Gastrocnemius medialis (tissue), 4 donors: ENCODE measurements at regions not wholly inside any gene's neighbourhood (a gene's known extent, or its start where the extent isn't known, plus 50 kb on each side); places are given as distances from the start of the nearest gene placed in this dataset.

Experiments
- ATAC-seq, 2 donors: fragments of 150-250 bp; one replicate each; pipeline ENCODE4 v1.9.1; 2016
- DNase-seq, 2 donors: peaks; one replicate each; pipeline ENCODE4 v3.0.0-alpha.2; 2019
- H3K27ac ChIP-seq, 4 donors: fragments of 200-600 bp; sonication (generic); 1 replicate in 1 of 4; 2 replicates in 3 of 4; pipeline ENCODE4 v1.5.1; 2016 to 2018; ENCODE audit warnings: mild to moderate bottlenecking in 2 of 4, moderate library complexity in 1 of 4
- H3K27me3 ChIP-seq, 3 donors: fragments of 200-600 bp; sonication (generic) in 2 of 3; 1 replicate in 1 of 3; 2 replicates in 2 of 3; pipeline versions ENCODE4 v1.5.1 to v1.6.0; 2016 to 2019; ENCODE audit warnings: mild to moderate bottlenecking in 1 of 3, moderate library complexity in 1 of 3
- H3K36me3 ChIP-seq, 2 donors: fragments of 200-600 bp; sonication (generic) in 1 of 2; one replicate each; pipeline ENCODE4 v1.5.1; 2017 to 2018
- H3K4me1 ChIP-seq, 2 donors: fragments of 200-600 bp; sonication (generic) in 1 of 2; one replicate each; pipeline ENCODE4 v1.5.1; 2016 to 2017; ENCODE audit warnings: mild to moderate bottlenecking in 2 of 2
- H3K4me3 ChIP-seq, 4 donors: fragments of 200-600 bp; sonication (generic) in 3 of 4; 1 replicate in 1 of 4; 2 replicates in 3 of 4; pipeline ENCODE4 v1.5.1; 2016 to 2019; ENCODE audit warnings: mild to moderate bottlenecking in 2 of 4
- H3K9me3 ChIP-seq, 3 donors: fragments of 200-600 bp; sonication (generic) in 2 of 3; 1 replicate in 1 of 3; 2 replicates in 2 of 3; pipeline ENCODE4 v1.5.1; 2016 to 2019
- POLR2A ChIP-seq, 2 donors: fragments of 450-650 bp; IDR thresholded peaks; one replicate each; pipeline ENCODE4 v1.6.1; 2017; ENCODE audit warnings: antibody characterized with exemption in 2 of 2, mild to moderate bottlenecking in 2 of 2, moderate library complexity in 2 of 2
- in situ Hi-C, 4 donors: fragments of 200-750 bp; cut with MboI; loops; one replicate each; pipeline versions ENCODE4 v1.15.0 to v1.8.0; 2017; ENCODE audit warnings: low sequenced_read_pairs in 4 of 4
- intact Hi-C: fragments of 100-400 bp; cut with DNase I; formaldehyde crosslinking; loops from one replicate; pipeline ENCODE4 v1.15.1; 2023; ENCODE audit warnings: low total_unique reads
- TF ChIP-seq, protein P1 (sequence below), 5 experiments: fragments of 450-650 bp in 3 of 5; fragments of 200-600 bp in 2 of 5; sonication (generic) in 2 of 5; IDR thresholded peaks in 4 of 5; conservative IDR thresholded peaks in 1 of 5; 1 replicate in 4 of 5; 2 replicates in 1 of 5; pipeline ENCODE4 v1.5.1; 2016 to 2019; ENCODE audit warnings: antibody characterized with exemption in 5 of 5, mild to moderate bottlenecking in 3 of 5, moderate library complexity in 3 of 5

GRCh38 chr9:97802276-97802675 is 50.8 kb upstream of the FOXE1 start:
- TF ChIP-seq POLR2A (IDR thresholded peaks at IDR 0.05), result no peak
- TF ChIP-seq, protein P1, sequence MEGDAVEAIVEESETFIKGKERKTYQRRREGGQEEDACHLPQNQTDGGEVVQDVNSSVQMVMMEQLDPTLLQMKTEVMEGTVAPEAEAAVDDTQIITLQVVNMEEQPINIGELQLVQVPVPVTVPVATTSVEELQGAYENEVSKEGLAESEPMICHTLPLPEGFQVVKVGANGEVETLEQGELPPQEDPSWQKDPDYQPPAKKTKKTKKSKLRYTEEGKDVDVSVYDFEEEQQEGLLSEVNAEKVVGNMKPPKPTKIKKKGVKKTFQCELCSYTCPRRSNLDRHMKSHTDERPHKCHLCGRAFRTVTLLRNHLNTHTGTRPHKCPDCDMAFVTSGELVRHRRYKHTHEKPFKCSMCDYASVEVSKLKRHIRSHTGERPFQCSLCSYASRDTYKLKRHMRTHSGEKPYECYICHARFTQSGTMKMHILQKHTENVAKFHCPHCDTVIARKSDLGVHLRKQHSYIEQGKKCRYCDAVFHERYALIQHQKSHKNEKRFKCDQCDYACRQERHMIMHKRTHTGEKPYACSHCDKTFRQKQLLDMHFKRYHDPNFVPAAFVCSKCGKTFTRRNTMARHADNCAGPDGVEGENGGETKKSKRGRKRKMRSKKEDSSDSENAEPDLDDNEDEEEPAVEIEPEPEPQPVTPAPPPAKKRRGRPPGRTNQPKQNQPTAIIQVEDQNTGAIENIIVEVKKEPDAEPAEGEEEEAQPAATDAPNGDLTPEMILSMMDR (IDR thresholded peaks at IDR 0.05 in 4 of 5, conservative IDR thresholded peaks at IDR 0.05 in 1 of 5), result no peak
- Histone ChIP-seq H3K36me3 (no peaks in the 10 kb centered on the region), H3K4me3 (no peak overlapping the region), H3K9me3 (no peaks in the 10 kb centered on the region), H3K4me1 (peaks cover 0 to 4% of the 10 kb centered on the region in 2 donors), H3K27me3 (peaks cover 25 to 34% (median 31%) of the 10 kb centered on the region in 3 donors), H3K27ac (no peak overlapping the region)
- in situ Hi-C loops, result no loop called here
- intact Hi-C loops, result no loop called here
- no peak for DNase-seq
- no peak for ATAC-seq

GRCh38 chr9:97803167-97804058 is 49.6 kb upstream of the FOXE1 start:
- DNase-seq (peak; percentile 5 to 56), ATAC-seq (peak in 1 of 2 donors; percentile 83)
- H3K27ac ChIP-seq, result no peak overlapping the region
- H3K4me3 ChIP-seq, result peak overlapping the region; percentile 27 to 59 (median 44)
- no peaks in the 10 kb centered on the region for H3K36me3 ChIP-seq
- H3K27me3 ChIP-seq, result peaks cover 25 to 34% (median 31%) of the 10 kb centered on the region in 3 donors
- intact Hi-C loops, result no loop called here
- peaks cover 0 to 4% of the 10 kb centered on the region in 2 donors for H3K4me1 ChIP-seq
- no peaks in the 10 kb centered on the region for H3K9me3 ChIP-seq
- no peak for TF ChIP-seq POLR2A (IDR thresholded peaks at IDR 0.05)
- TF ChIP-seq, protein P1 (IDR thresholded peaks at IDR 0.05 in 4 of 5, conservative IDR thresholded peaks at IDR 0.05 in 1 of 5), result no peak
- in situ Hi-C loops, result no loop called here
